NCI-H748 (cell line): ENCODE measurements at regions not wholly inside any gene's neighbourhood (a gene's known extent, or its start where the extent isn't known, plus 50 kb on each side); places are given as distances from the start of the nearest gene placed in this dataset.

Experiments
- DNase-seq: peaks from one replicate; lab custom pipeline; 2025; ENCODE audit not compliant: unreplicated experiment; lab: John Stamatoyannopoulos, UW

DNA sequence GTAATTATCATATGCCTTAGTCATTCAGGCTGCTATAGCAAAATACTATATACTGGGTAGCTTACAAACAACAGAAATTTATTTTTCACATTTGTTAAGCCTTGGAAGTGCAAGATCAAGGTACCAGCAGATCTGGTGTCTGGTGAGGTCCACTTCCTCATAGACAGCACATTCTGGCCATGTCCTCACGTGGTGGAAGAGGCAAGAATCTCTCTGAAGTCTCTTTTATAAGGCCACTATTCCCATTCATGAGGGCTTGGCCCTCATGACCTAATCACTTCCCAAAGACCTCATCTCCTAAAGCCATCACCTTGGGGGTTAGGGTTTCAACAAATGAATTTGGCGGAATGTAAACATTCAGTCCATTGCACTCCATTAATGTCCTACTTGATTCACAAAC lies 137.5 kb upstream of the C1GALT1 start:
- DNase-seq = no peak

- DNase-seq = no peak
Measured at GRCh38 chr7:7048213-7048612, 134.1 kb upstream of the C1GALT1 start.

DNA sequence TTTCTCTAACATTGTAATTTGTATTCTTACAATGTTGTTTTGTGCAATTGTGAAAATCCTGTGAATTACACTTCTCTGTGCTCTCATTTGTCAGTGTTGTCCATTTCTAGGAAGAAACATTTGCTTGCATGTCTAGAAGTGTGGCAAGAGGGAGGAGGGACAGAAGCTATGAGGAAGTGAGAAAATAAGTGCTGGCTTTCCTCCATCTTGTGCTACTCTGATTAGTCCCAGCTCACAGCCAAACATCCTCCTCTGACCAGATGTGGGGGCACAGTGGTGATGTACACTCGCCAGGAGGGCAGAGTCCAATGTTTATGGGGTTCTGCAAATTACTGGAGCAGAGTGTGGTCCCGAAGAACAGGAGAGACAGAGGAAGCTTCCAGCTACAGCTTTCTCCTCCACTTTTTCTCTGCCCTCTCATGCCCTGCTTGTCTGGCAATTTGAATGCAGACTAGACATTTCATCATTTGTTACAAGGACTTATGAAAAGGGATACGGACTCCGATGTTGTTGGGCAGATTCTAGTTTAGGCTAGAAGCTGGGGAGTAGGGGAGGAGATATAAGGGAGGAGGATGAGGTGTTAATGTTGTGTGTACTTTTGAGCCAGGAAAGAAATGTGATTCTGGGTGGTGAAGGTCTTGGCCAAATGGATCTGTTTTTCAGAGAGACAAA lies 131.0 kb upstream of the C1GALT1 start:
- no peak for DNase-seq

- no peak for DNase-seq
Measured at GRCh38 chr7:7054252-7054830, 128.0 kb upstream of the C1GALT1 start.

- DNase-seq = no peak
Measured at GRCh38 chr7:7060828-7061599, 121.3 kb upstream of the C1GALT1 start.

DNA sequence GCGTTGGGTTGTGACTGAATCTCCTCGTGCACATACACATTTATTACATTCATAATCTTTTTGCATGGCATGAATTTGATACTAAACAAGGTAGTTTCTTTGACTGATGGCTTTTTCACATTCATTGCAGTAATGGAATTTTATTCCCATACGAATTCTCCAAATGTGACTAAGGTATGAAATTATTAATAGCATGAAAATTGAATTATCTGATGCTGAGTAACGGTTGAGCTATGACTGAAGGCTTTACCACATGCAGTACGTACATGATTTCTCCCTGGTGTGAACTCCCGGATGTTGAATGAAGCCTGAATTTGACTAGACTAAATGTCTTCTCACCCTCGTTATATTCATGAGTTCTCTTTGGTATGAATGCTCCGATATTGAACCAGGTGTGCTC lies 104.4 kb upstream of the C1GALT1 start:
- DNase-seq = no peak

DNA sequence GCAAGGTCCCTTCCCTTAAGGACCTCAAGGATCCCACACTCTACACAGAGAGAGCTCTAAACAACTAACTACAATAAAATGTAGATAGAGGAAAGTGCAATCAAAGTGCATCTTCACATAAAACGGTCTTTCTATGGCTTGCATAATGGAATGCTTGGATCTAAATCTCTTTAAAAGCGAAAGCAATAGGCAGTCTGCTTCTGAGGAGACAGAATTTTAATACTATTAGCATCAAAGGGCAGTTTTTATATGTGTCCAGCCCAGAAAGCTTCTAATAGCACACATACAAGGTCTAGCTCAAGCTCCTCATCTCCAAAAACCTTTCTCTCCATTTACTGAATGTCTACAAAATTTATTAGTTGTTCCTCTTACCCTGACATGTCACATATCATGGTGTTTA lies 101.5 kb upstream of the C1GALT1 start:
- DNase-seq = no peak

GRCh38 chr7:7090460-7090859 lies 91.9 kb upstream of the C1GALT1 start:
- no peak for DNase-seq

GRCh38 chr7:7098280-7098818 lies 84.0 kb upstream of the C1GALT1 start:
- DNase-seq = peak; percentile 78

DNA sequence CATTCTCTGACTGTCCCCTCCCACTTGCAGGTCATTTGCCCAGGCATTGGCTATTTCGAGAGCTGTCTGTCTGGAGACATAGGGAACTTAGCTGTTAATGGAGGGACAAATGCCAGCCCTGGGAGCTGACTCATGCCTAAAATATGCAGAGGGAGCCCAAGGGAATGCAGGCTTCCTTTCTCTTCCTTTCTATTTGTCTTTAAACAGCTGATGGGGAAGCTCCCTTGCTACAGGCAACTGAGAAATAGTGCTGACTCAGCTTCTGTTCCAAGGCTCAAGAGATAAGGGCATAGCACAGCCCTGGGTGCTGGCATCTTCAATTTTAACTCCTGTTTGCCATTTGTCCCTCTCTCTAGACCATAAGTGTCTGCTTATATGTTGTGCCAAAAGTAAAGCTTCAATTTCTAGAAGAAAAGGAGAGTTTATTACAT lies 82.7 kb upstream of the C1GALT1 start:
- DNase-seq = peak; percentile 76

DNA sequence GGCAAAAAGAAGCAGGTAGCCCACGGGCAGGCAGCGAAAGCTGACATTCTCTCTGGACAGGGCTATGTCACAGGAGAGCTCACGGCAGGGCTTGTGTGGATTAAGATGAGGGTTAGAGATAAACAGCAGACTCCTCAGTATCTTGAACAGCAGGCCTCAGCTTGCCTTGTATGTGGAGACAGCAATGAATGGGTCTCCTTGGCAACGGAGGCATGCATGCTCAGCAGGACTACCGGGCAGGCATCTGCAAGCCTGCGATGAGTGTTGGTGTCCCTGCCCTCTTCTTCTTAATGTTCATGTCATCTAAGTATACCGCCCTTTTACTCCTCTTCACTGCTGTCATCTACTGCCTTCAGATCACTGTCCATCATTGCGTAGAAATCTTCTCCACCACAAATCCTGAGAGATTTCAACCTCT lies 81.9 kb upstream of the C1GALT1 start:
- peak; percentile 92 for DNase-seq

DNA sequence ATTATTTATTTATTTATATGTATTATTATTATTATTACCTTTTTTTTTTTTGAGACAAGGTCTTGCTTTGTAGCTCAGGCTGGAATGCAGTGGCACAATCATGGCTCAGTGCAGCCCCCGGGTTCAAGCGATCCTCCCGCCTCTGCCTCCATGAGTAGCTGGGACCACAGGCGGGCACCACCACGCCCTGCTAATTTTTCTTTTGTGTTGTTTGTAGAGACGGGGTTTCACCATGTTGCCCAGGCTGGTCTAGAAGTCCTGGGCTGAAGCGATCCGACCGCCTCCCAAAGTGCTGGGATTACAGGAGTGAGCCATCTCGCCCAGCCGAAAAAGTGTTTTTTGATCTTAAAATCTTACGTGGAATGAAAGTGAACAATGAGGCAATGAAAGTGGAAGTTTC lies 79.4 kb upstream of the C1GALT1 start:
- no peak for DNase-seq

DNA sequence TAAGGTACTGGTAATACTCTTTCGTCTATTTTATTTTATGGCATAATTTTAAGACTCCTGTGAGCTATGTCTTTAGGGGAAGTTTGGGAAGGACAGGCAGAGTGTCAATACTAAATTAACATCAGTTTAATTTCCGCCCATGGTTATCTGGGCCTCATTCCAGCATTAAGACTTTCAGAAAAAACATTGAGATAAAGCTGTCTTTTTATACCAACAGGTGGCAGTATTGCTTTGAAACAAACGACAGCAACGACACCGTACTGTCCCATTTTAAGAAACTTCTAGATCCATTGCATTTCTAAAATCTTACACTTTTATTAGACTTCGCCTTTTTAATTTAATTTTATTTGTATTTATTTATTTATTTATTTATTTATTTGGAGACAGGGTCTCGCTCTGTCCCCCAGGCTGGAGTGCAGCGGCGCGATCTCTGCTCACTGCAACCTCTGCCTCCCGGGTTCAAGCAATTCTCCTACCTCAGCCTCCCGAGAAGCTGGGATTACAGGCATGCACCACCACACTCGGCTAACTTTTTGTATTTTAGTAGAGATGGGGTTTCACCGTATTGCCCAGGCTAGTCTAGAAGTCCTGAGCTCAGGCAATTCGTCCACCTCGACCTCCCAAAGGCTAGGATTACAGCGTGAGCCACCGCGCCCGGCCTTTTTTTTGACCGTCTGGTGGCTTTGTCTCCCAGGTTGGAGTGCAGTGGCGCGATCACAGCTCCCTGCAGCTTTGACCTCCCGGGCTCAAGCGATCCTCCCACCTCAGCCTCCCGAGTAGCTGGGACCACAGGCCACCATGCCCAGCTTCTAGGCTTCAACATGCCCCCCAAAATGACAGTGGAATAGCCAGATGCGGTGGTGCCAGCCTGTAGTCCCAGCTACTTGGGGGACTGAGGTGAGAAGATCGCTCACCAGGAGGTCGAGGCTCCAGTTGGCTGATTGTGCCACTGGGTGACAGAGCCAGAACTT lies 78.7 kb upstream of the C1GALT1 start:
- peak; percentile 75 for DNase-seq

- DNase-seq = no peak
Measured at GRCh38 chr7:7104314-7104698, 78.0 kb upstream of the C1GALT1 start.

GRCh38 chr7:7104971-7105370 lies 77.4 kb upstream of the C1GALT1 start:
- no peak for DNase-seq

DNA sequence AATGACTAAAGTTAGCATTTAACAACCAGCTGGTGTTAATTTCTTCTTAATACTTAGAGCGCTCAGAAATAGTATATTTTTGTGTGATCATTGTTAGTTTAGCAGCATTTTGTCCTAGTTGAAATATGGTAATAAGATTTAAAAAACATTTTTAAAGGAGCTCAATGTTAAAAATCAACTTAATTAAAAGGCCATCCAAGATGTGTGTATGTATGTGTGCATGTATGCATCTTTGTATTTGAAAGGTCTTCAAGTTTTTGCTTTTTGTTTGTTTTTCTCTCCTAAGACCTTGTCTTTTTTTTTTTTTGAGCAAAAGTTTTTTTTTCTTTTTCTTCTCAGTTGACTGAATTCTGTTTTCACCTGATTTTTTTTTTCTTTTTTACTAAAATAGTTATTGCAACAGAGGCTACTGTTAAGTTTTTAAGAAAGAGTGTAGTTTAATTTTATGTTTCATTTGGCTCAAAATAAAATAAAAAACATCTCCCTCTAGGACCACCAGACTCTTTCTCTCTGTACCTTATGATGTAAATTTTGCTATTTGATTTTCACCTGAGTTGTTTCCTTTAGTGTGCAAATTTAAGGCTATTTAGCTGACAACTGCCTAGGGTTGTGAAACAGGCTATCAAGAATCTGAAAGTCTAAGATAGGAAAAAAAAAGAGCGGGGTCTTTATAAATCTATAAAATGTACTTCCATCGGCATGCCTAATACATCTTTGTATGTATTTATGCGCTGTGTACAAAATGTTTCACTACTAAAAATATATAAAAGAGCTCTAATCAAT lies 76.4 kb upstream of the C1GALT1 start:
- no peak for DNase-seq

DNA sequence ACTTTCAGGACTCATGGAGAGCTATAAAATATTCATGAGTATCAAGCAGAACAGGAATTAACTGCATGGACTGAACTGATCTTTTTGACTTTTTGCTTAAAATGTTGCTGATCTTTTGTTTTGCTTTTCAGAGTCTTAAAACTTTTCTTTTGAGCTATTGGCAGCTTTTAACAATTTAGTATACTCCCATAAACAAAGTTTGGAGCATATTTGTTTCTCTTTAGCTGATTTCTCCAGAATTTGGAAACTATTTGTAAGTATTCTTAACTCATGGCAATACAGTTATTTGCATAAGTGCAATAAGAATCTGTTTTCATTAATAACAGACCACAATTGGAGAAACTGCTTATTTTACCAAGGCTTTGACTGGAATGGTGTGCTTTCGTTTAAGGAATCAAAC lies 73.4 kb upstream of the C1GALT1 start:
- DNase-seq = no peak

DNA sequence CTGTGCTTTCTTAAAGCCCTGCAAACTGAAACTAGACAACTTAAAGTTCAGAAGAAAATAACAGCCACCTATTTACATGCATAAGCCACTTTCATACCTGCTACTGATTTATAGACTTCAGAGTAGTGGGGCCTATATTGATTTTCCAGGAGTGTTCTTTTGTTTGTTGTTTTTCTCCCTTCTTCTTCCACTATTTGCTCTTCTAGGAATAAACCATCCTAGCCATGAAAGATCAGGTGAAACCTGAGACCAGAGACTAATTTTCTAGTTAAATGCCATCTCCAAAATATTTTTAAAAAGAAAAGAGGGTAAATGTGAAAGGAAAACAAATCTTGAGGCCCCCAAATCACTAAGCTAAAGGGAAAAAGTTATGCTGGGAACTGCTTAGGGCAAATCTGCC lies 72.4 kb upstream of the C1GALT1 start:
- peak; percentile 37 for DNase-seq

- no peak for DNase-seq
Measured at GRCh38 chr7:7110706-7111105, 71.6 kb upstream of the C1GALT1 start.

DNA sequence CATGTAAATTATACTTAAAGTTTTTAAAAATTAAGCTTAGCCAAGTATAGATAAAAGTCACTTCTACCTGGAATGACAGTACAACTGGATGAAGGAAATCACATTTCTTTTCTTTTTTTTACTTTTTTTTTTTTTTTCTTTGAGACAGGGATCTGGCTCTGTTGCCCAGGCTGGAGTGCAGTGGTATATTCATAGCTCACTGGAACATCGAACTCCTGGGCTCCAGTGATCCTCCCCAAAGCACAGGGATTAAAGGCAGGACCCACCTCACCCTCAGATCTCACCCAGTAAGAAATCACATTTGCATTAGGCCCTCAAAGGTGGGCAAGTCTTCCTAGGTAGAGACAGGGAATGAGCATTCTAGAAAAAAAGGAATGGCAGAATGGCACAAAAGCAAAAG lies 69.5 kb upstream of the C1GALT1 start:
- no peak for DNase-seq
